Mucosa of descending colon (tissue), 3 donors: ENCODE measurements at regions not wholly inside any gene's neighbourhood (a gene's known extent, or its start where the extent isn't known, plus 50 kb on each side); places are given as distances from the start of the nearest gene placed in this dataset.

Experiments
- ATAC-seq: fragments of 200-7000 bp; cut with Tn5 transposase; one replicate; pipeline ENCODE4 v1.9.1; 2020; ENCODE audit warnings: mild to moderate bottlenecking, moderate library complexity
- DNase-seq, 3 donors: peaks; one replicate each; pipeline ENCODE4 v3.0.0-alpha.2; 2020
- H3K36me3 ChIP-seq: fragments of 200-600 bp; one replicate; pipeline ENCODE4 v1.8.0; 2021; ENCODE audit warnings: low read depth, mild to moderate bottlenecking
- H3K4me1 ChIP-seq: fragments of 200-600 bp; one replicate; pipeline ENCODE4 v1.8.0; 2021; ENCODE audit warnings: low read depth, mild to moderate bottlenecking
- H3K4me3 ChIP-seq: fragments of 200-600 bp; one replicate; pipeline ENCODE4 v1.8.0; 2021; ENCODE audit warnings: mild to moderate bottlenecking
- H3K9me3 ChIP-seq: fragments of 200-600 bp; one replicate; pipeline ENCODE4 v1.8.0; 2021; ENCODE audit warnings: mild to moderate bottlenecking
- CTCF ChIP-seq: fragments of 200-600 bp; IDR thresholded peaks from one replicate; pipeline ENCODE4 v1.8.0; 2022; ENCODE audit warnings: antibody characterized with exemption, mild to moderate bottlenecking
- intact Hi-C, 2 donors: fragments of 100-400 bp; cut with DNase I in 1 of 2; cut with micrococcal nuclease in 1 of 2; formaldehyde crosslinking; loops; one replicate each; pipeline versions ENCODE4 v1.11.0 to v1.11.1; 2022; cut with DNase I, micrococcal nuclease
- donor health status: DM: no; HTN: no; CAD: no; lungs with moderate emphysema.
- donor health status: DM: no; HTN: no; CAD: no.
- donor health status: DM: no; HTN: yes; CAD: no.

DNA sequence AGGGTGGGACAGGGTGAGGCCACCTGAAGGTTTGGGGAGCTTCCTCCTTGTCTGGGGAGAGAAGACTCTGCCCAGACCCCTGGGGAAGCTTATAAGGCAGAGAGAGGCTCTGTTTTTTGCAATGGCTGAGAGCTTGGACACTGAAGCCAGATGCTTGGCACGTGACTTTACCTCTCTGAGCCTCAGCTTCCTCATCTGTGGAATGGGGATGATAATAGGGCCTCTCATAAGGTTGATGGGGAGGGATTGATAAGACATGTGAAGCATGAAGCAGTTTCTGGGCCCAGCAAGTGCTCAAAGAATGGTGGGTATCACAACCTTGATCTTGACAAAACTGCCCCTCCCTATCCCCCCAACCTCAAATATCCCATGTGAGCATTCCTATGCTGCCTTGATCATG, 195.4 kb upstream of the LHX5 start:
- ATAC-seq (no peak), DNase-seq (no peak)
- H3K4me3 ChIP-seq: no peak overlapping the region
- intact Hi-C loops: no loop called here
- no peak for TF ChIP-seq CTCF
- H3K36me3 ChIP-seq: no peaks in the 10 kb centered on the region
- H3K9me3 ChIP-seq: no peaks in the 10 kb centered on the region
- H3K4me1 ChIP-seq: no peaks in the 10 kb centered on the region

GRCh38 chr12:113666223-113666622, 194.6 kb upstream of the LHX5 start:
- no peak for TF ChIP-seq CTCF
- H3K4me3 ChIP-seq: no peak overlapping the region
- intact Hi-C loops: no loop called here
- no peak for DNase-seq
- H3K4me1 ChIP-seq: no peaks in the 10 kb centered on the region
- H3K9me3 ChIP-seq: no peaks in the 10 kb centered on the region
- H3K36me3 ChIP-seq: no peaks in the 10 kb centered on the region
- no peak for ATAC-seq

GRCh38 chr12:113665457-113665856, 193.8 kb upstream of the LHX5 start:
- DNase-seq: no peak
- intact Hi-C loops: no loop called here
- H3K9me3 ChIP-seq: no peaks in the 10 kb centered on the region
- H3K4me3 ChIP-seq: no peak overlapping the region
- H3K36me3 ChIP-seq: no peaks in the 10 kb centered on the region
- TF ChIP-seq CTCF: no peak
- H3K4me1 ChIP-seq: no peaks in the 10 kb centered on the region
- ATAC-seq: no peak

- TF ChIP-seq CTCF: no peak
- Histone ChIP-seq H3K9me3 (no peaks in the 10 kb centered on the region), H3K4me1 (no peaks in the 10 kb centered on the region), H3K4me3 (no peak overlapping the region), H3K36me3 (no peaks in the 10 kb centered on the region)
- DNase-seq: no peak
- ATAC-seq: no peak
- intact Hi-C loops: no loop called here
Observed at GRCh38 chr12:113664224-113664681, 192.6 kb upstream of the LHX5 start.

- intact Hi-C loops: no loop called here
- H3K4me3 ChIP-seq: no peak overlapping the region
- H3K4me1 ChIP-seq: no peaks in the 10 kb centered on the region
- no peak for TF ChIP-seq CTCF
- no peaks in the 10 kb centered on the region for H3K9me3 ChIP-seq
- H3K36me3 ChIP-seq: no peaks in the 10 kb centered on the region
- no peak for DNase-seq
- ATAC-seq: no peak
Observed at GRCh38 chr12:113663396-113663795, 191.7 kb upstream of the LHX5 start.

GRCh38 chr12:113660936-113661335, 189.3 kb upstream of the LHX5 start:
- H3K36me3 ChIP-seq: no peaks in the 10 kb centered on the region
- no peak overlapping the region for H3K4me3 ChIP-seq
- TF ChIP-seq CTCF: no peak
- H3K4me1 ChIP-seq: no peaks in the 10 kb centered on the region
- no peak for ATAC-seq
- intact Hi-C loops: no loop called here
- no peaks in the 10 kb centered on the region for H3K9me3 ChIP-seq
- no peak for DNase-seq
